ENCODE measurements at regions not wholly inside any gene's neighbourhood (a gene's known extent, or its start where the extent isn't known, plus 50 kb on each side); places are given as distances from the start of the nearest gene placed in this dataset.

DNA sequence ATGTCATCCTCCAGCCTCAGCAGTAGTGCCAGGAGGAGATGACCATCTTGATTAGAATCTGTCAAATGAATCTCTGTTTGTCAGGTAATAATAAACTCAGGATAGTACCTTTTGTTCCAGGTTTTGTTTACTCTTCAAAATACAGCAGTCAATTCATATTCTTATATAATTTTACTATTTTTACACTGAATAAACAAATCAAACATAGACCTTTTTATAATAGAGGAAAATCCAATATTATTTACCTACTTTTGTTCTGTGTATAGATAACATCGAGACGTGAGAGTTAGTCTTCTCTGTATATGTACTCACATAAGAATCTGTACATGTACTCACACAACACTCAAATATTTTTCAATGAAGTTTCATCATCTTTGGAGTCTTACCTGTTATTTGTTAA is 365.4 kb upstream of the EPHA5 start:
- no peaks in the 10 kb centered on the region for H3K4me1 ChIP-seq
- H3K36me3 ChIP-seq: no peaks in the 10 kb centered on the region
- TF ChIP-seq, protein P1, sequence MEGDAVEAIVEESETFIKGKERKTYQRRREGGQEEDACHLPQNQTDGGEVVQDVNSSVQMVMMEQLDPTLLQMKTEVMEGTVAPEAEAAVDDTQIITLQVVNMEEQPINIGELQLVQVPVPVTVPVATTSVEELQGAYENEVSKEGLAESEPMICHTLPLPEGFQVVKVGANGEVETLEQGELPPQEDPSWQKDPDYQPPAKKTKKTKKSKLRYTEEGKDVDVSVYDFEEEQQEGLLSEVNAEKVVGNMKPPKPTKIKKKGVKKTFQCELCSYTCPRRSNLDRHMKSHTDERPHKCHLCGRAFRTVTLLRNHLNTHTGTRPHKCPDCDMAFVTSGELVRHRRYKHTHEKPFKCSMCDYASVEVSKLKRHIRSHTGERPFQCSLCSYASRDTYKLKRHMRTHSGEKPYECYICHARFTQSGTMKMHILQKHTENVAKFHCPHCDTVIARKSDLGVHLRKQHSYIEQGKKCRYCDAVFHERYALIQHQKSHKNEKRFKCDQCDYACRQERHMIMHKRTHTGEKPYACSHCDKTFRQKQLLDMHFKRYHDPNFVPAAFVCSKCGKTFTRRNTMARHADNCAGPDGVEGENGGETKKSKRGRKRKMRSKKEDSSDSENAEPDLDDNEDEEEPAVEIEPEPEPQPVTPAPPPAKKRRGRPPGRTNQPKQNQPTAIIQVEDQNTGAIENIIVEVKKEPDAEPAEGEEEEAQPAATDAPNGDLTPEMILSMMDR (IDR thresholded peaks at IDR 0.05): no peak
- TF ChIP-seq POLR2A (IDR thresholded peaks at IDR 0.05) (no peak), EP300 (IDR thresholded peaks at IDR 0.05) (no peak), POLR2AphosphoS5 (IDR thresholded peaks at IDR 0.05) (no peak)
- DNase-seq: no peak
- H3K27me3 ChIP-seq: no peaks in the 10 kb centered on the region
- H3K4me3 ChIP-seq: no peak overlapping the region
- no peak overlapping the region for H3K27ac ChIP-seq
- 49 to 79% methylated on average over 2 of the region's 2 CpGs for WGBS, 2 donors
- H3K9me3 ChIP-seq: no peaks in the 10 kb centered on the region
- intact Hi-C loops (cut with DNase I): no loop called here

DNA sequence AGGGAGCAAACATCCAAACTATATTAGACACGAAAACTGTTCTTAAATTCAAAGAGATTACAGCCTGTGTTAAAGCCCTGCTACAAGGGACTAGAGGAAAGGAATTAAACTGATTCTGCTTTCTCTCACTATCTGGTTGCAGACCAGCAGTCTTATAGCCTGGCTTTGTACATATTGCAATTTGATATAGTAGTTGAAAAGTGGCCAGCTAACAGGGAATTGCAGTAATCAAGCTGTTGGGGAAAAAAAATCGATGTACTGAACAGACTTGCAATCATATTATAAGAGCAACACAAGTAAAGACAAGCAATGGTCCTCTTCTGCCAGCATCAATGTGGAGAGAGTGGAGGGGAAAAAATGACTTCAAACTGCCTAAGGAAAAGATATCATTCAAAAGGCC is 364.4 kb upstream of the EPHA5 start:
- no peak for DNase-seq
- Histone ChIP-seq H3K27me3 (no peaks in the 10 kb centered on the region), H3K36me3 (no peaks in the 10 kb centered on the region), H3K4me1 (no peaks in the 10 kb centered on the region), H3K27ac (no peak overlapping the region), H3K4me3 (no peak overlapping the region), H3K9me3 (no peaks in the 10 kb centered on the region)
- TF ChIP-seq EP300 (IDR thresholded peaks at IDR 0.05) (no peak), POLR2AphosphoS5 (IDR thresholded peaks at IDR 0.05) (no peak), POLR2A (IDR thresholded peaks at IDR 0.05) (no peak)
- TF ChIP-seq, protein P1 (IDR thresholded peaks at IDR 0.05): no peak
- intact Hi-C loops (cut with DNase I): no loop called here
- 11 to 26% methylated on average over 2 of the region's 2 CpGs for WGBS, 2 donors

DNA sequence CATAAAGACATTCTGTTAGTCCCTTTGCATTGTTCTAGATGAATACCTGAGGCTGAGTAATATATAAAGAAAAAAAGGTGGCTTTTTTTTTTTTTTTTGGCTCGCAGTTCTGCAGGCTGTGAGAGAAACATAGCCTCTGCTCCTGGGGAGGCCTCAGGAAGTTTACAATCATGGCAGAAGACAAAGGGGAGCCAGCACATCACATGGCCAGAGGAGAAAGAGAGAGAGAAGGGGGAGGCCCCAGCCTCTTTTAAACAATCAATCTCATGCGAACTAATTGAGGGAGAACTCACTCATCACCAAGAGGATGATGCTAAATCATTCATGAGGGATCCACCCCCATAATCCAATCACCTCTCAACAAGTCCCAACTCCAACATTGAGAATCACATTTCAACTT is 364.0 kb upstream of the EPHA5 start:
- no peaks in the 10 kb centered on the region for H3K27me3 ChIP-seq
- no peak overlapping the region for H3K27ac ChIP-seq
- H3K4me1 ChIP-seq: no peaks in the 10 kb centered on the region
- 48 to 52% methylated on average over 2 of the region's 2 CpGs for WGBS, 2 donors
- intact Hi-C loops (cut with DNase I): no loop called here
- no peak for TF ChIP-seq POLR2A (IDR thresholded peaks at IDR 0.05)
- TF ChIP-seq EP300 (IDR thresholded peaks at IDR 0.05): no peak
- TF ChIP-seq, protein P1 (IDR thresholded peaks at IDR 0.05): no peak
- TF ChIP-seq POLR2AphosphoS5 (IDR thresholded peaks at IDR 0.05): no peak
- no peaks in the 10 kb centered on the region for H3K36me3 ChIP-seq
- H3K4me3 ChIP-seq: no peak overlapping the region
- no peak for DNase-seq
- no peaks in the 10 kb centered on the region for H3K9me3 ChIP-seq

DNA sequence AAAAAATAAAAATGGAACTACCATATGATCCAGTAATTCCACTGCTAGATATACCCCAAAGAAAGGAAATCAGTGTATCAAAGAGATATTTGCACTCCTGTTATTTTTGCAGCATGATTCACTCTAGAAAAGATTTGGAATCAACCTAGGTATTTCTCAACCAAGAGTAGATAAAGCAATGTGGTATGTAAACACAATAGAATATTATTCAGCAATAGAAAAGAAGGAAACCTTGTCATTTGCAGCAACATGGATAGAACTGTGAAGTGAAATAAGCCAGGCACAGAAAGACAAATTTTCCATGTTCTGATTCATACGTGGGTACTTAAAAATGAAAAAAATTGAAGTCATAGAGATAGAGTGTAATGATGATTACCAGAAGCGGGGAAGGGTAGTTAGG is 362.3 kb upstream of the EPHA5 start:
- intact Hi-C loops (cut with DNase I): no loop called here
- H3K4me3 ChIP-seq: no peak overlapping the region
- no peaks in the 10 kb centered on the region for H3K27me3 ChIP-seq
- H3K9me3 ChIP-seq: no peaks in the 10 kb centered on the region
- no peak for DNase-seq
- no peaks in the 10 kb centered on the region for H3K36me3 ChIP-seq
- H3K4me1 ChIP-seq: no peaks in the 10 kb centered on the region
- H3K27ac ChIP-seq: no peak overlapping the region
- WGBS, 2 donors: 71 to 79% methylated on average over 2 of the region's 2 CpGs
- TF ChIP-seq POLR2A (IDR thresholded peaks at IDR 0.05): no peak
- TF ChIP-seq, protein P1 (IDR thresholded peaks at IDR 0.05): no peak
- no peak for TF ChIP-seq POLR2AphosphoS5 (IDR thresholded peaks at IDR 0.05)
- no peak for TF ChIP-seq EP300 (IDR thresholded peaks at IDR 0.05)

DNA sequence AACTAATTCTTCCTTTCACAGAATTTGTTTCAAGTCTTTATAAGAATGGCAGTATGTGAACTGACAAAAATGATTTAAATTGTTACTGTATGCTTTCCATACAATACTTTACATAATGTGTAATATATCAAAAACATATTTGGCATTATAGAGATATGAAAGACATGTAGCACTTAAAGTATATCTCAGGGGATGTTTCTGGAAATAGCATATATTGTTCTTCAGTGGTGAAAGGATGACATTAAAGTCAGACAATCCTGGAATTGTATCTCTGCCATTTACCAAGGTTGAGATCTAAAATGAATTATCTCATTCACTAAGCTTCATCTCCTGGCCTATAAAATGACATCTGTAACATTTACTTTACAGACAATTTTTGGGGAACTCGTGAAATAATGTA is 358.4 kb upstream of the EPHA5 start:
- 74 to 85% methylated on average over 1 of the region's 1 CpG for WGBS, 2 donors
- DNase-seq: no peak
- H3K27ac ChIP-seq: no peak overlapping the region
- H3K4me1 ChIP-seq: no peaks in the 10 kb centered on the region
- no peak overlapping the region for H3K4me3 ChIP-seq
- intact Hi-C loops (cut with DNase I): no loop called here
- H3K9me3 ChIP-seq: no peaks in the 10 kb centered on the region
- TF ChIP-seq EP300 (IDR thresholded peaks at IDR 0.05) (no peak), POLR2A (IDR thresholded peaks at IDR 0.05) (no peak), POLR2AphosphoS5 (IDR thresholded peaks at IDR 0.05) (no peak)
- TF ChIP-seq, protein P1 (IDR thresholded peaks at IDR 0.05): no peak
- no peaks in the 10 kb centered on the region for H3K36me3 ChIP-seq
- H3K27me3 ChIP-seq: no peaks in the 10 kb centered on the region
